A549 (cell line): ENCODE measurements at regions not wholly inside any gene's neighbourhood (a gene's known extent, or its start where the extent isn't known, plus 50 kb on each side); places are given as distances from the start of the nearest gene placed in this dataset.
"Not testable (repeated sequence)": the region's sequence is repeated elsewhere in the genome, so short reads cannot be mapped to it uniquely, and the experiment has no call there.

ENCODE experiments used
- ATAC-seq, 2 experiments: fragments of 200-7000 bp in 1 of 2; fragments of >200 bp in 1 of 2; cut with Nextera tagmentation in 1 of 2; cut with Tn5 transposase in 1 of 2; 3 replicates each; pipeline versions ENCODE4 v1.8.0 to v1.9.1; 2018 to 2020; ENCODE audit warnings: mild to moderate bottlenecking in 1 of 2, moderate library complexity in 1 of 2
- CTCF ChIA-PET: fragments of 300-600 bp; sonication (Branson Sonifier 250); formaldehyde crosslinking; extraction: SDS; loops from one replicate; lab custom pipeline; 2021; ENCODE audit warnings: antibody characterized with exemption, inconsistent platforms; lab: Yijun Ruan, JAX
- POLR2A ChIA-PET: fragments of 350-600 bp; formaldehyde crosslinking; extraction: SDS; loops from one replicate; lab custom pipeline; 2021; ENCODE audit warnings: antibody characterized with exemption, inconsistent platforms; lab: Yijun Ruan, JAX
- DNase-seq, 2 experiments: peaks; one replicate each; pipeline versions ENCODE4 v3.0.0 to v3.0.0-alpha.2; 2011 to 2016; ENCODE audit warnings: low read depth in 1 of 2, low spot score in 1 of 2
- FAIRE-seq: peaks from 2 replicates; lab custom pipeline; 2011; peaks lifted over from hg19 to GRCh38; lab: Jason Lieb, UNC
- H3K27ac ChIP-seq, 2 experiments: fragments of >200 bp; sonication (Bioruptor Twin); formaldehyde crosslinking; 3 replicates each; pipeline ENCODE4 v1.5.1; 2016 to 2017
- H3K4me1 ChIP-seq: fragments of >200 bp; sonication (Bioruptor Twin); formaldehyde crosslinking; 3 replicates; pipeline ENCODE4 v1.6.1; 2016
- H3K4me2 ChIP-seq: fragments of >200 bp; sonication (Bioruptor Twin); formaldehyde crosslinking; 3 replicates; pipeline ENCODE4 v1.6.1; 2016
- H3K4me3 ChIP-seq: fragments of >200 bp; sonication (Bioruptor Twin); formaldehyde crosslinking; 3 replicates; pipeline ENCODE4 v1.5.1; 2016
- H3K9me3 ChIP-seq: fragments of >200 bp; sonication (Bioruptor Twin); formaldehyde crosslinking; 3 replicates; pipeline ENCODE4 v1.6.1; 2016
- CEBPB ChIP-seq, 2 experiments: fragments of >200 bp in 1 of 2; sonication (Bioruptor Twin) in 1 of 2; formaldehyde crosslinking in 1 of 2; IDR thresholded peaks; 2 replicates each; pipeline ENCODE4 v1.6.1; 2012 to 2016
- CHD2 ChIP-seq: fragments of 150-350 bp; IDR thresholded peaks from 2 replicates; pipeline ENCODE4 v1.6.1; 2014; ENCODE audit warnings: low read length; ENCODE audit not compliant: partially characterized antibody
- CHD4 ChIP-seq: fragments of 200-600 bp; sonication (generic); IDR thresholded peaks from 2 replicates; pipeline ENCODE4 v1.6.1; 2016; ENCODE audit warnings: antibody characterized with exemption, mild to moderate bottlenecking, borderline replicate concordance
- EHF ChIP-seq: fragments of 250-450 bp; sonication (Bioruptor Pico); IDR thresholded peaks from 2 replicates; pipeline ENCODE4 v1.5.0; 2020; ENCODE audit warnings: mild to moderate bottlenecking
- EHMT2 ChIP-seq: fragments of 200-600 bp; sonication (generic); IDR thresholded peaks from 2 replicates; pipeline ENCODE4 v1.6.1; 2016; ENCODE audit warnings: antibody characterized with exemption, low read depth, mild to moderate bottlenecking, moderate library complexity
- ELK1 ChIP-seq: fragments of 150-350 bp; IDR thresholded peaks from 2 replicates; pipeline ENCODE4 v1.6.1; 2014; ENCODE audit warnings: low read depth, mild to moderate bottlenecking, low read length
- EP300 ChIP-seq, 2 experiments: fragments of >200 bp; sonication (Bioruptor Twin); formaldehyde crosslinking; IDR thresholded peaks; 2 replicates in 1 of 2; 3 replicates in 1 of 2; pipeline ENCODE4 v1.6.1; 2016 to 2017
- ESRRA ChIP-seq: fragments of 150-350 bp; IDR thresholded peaks from 2 replicates; pipeline ENCODE4 v1.6.1; 2014; ENCODE audit warnings: mild to moderate bottlenecking, low read length, borderline replicate concordance
- FOSB ChIP-seq: fragments of 250-450 bp; sonication (Bioruptor Pico); IDR thresholded peaks from 2 replicates; pipeline ENCODE4 v1.5.0; 2020; ENCODE audit warnings: mild to moderate bottlenecking, moderate library complexity
- HEYL ChIP-seq: fragments of 250-450 bp; sonication (Bioruptor Pico); IDR thresholded peaks from 2 replicates; pipeline ENCODE4 v1.8.0; 2021; ENCODE audit warnings: mild to moderate bottlenecking, moderate library complexity
- HOXA7 ChIP-seq: fragments of 250-450 bp; sonication (Bioruptor Pico); IDR thresholded peaks from 2 replicates; pipeline ENCODE4 v1.5.0; 2020; ENCODE audit warnings: mild to moderate bottlenecking, moderate library complexity
- HOXB5 ChIP-seq: fragments of 250-450 bp; sonication (Bioruptor Pico); IDR thresholded peaks from 2 replicates; pipeline ENCODE4 v1.5.0; 2020; ENCODE audit warnings: mild to moderate bottlenecking, moderate library complexity
- KDM1A ChIP-seq: fragments of 200-600 bp; sonication (generic); IDR thresholded peaks from 2 replicates; pipeline ENCODE4 v1.6.1; 2016; ENCODE audit warnings: low read depth, mild to moderate bottlenecking
- MAZ ChIP-seq: fragments of 150-350 bp; IDR thresholded peaks from 2 replicates; pipeline ENCODE4 v1.6.1; 2014; ENCODE audit warnings: antibody characterized with exemption, low read depth, low read length, borderline replicate concordance
- NR3C1 ChIP-seq: fragments of >200 bp; sonication (Bioruptor Twin); formaldehyde crosslinking; IDR thresholded peaks from 3 replicates; pipeline ENCODE4 v1.6.1; 2017
- PHF8 ChIP-seq: fragments of 200-600 bp; sonication (generic); IDR thresholded peaks from 2 replicates; pipeline ENCODE4 v1.6.1; 2016; ENCODE audit warnings: low read depth, mild to moderate bottlenecking, antibody characterized with exemption, moderate library complexity, borderline replicate concordance
- RAD21 ChIP-seq, 2 experiments: fragments of >200 bp in 1 of 2; sonication (Bioruptor Twin) in 1 of 2; formaldehyde crosslinking in 1 of 2; IDR thresholded peaks in 1 of 2; conservative IDR thresholded peaks in 1 of 2; 2 replicates in 1 of 2; 3 replicates in 1 of 2; pipeline ENCODE4 v1.6.1; 2012 to 2018; ENCODE audit warnings: inconsistent platforms in 1 of 2
- RARB ChIP-seq: fragments of 250-450 bp; sonication (Bioruptor Pico); IDR thresholded peaks from 2 replicates; pipeline ENCODE4 v1.8.0; 2021; ENCODE audit warnings: mild to moderate bottlenecking, moderate library complexity
- RCOR1 ChIP-seq: fragments of 150-350 bp; IDR thresholded peaks from 2 replicates; pipeline ENCODE4 v1.6.1; 2014; ENCODE audit warnings: antibody characterized with exemption, low read length, low read depth
- WGBS: methylation state at CpG from one replicate; pipeline ENCODE4 v1.1.6; 2017; ENCODE audit errors: missing lambda C conversion rate; 5-methylcytosine and 5-hydroxymethylcytosine counted together
- TF ChIP-seq, protein P1 (sequence below): fragments of 250-450 bp; sonication (Bioruptor Pico); IDR thresholded peaks from 2 replicates; pipeline ENCODE4 v1.5.0; 2021; ENCODE audit warnings: mild to moderate bottlenecking, moderate library complexity, borderline replicate concordance
- TF ChIP-seq, protein P2 (sequence below): fragments of >200 bp; sonication (Bioruptor Twin); formaldehyde crosslinking; IDR thresholded peaks from 3 replicates; pipeline ENCODE4 v1.5.1; 2016
- TF ChIP-seq, protein P3 (sequence below): IDR thresholded peaks from 2 replicates; pipeline ENCODE4 v1.6.1; 2012
- TF ChIP-seq, protein P4 (sequence below): IDR thresholded peaks from 2 replicates; pipeline ENCODE4 v1.6.1; 2012; ENCODE audit warnings: low read depth, borderline replicate concordance

GRCh38 chr4:19024047-19024446 lies 1002.5 kb upstream of the LCORL start:
- no peak overlapping the region for H3K27ac ChIP-seq
- no peaks in the 10 kb centered on the region for H3K9me3 ChIP-seq
- no peak for ATAC-seq
- no peak overlapping the region for H3K4me2 ChIP-seq
- no peak for FAIRE-seq
- H3K4me1 ChIP-seq: no peaks in the 10 kb centered on the region
- no peak overlapping the region for H3K4me3 ChIP-seq
- no peak for DNase-seq
- POLR2A ChIA-PET: no interaction called here
- TF ChIP-seq CHD4 (no peak), MAZ (no peak), NR3C1 (no peak), FOSB (CRISPR knock-in tag) (no peak), HOXA7 (CRISPR knock-in tag) (no peak), KDM1A (no peak)
- CTCF ChIA-PET: no interaction called here
- 6% methylated on average over 8 of the region's 8 CpGs for WGBS

GRCh38 chr4:19021617-19022016 lies 1000.1 kb upstream of the LCORL start:
- H3K4me1 ChIP-seq: no peaks in the 10 kb centered on the region
- CTCF ChIA-PET: no interaction called here
- no peak for FAIRE-seq

DNA sequence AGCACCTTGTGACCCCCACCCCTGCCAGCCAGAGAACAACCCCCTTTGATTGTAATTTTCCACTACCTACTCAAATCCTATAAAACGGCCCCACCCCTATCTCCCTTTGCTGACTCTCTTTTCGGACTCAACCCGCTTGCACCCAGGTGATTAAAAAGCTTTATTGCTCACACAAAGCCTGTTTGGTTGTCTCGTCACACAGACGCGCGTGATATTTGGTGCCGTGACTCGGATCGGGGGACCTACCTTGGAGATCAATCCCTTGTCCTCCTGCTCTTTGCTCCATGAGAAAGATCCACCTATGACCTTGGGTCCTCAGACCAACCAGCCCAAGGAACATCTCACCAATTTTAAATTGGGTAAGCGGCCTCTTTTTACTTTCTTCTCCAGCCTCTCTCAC lies 995.0 kb upstream of the LCORL start:
- H3K4me2 ChIP-seq, DNase-seq, H3K9me3 ChIP-seq, CTCF ChIA-PET, ATAC-seq, POLR2A ChIA-PET, H3K4me1 ChIP-seq, H3K4me3 ChIP-seq, FAIRE-seq, H3K27ac ChIP-seq: not testable (repeated sequence)
- WGBS: 41% methylated on average over 11 of the region's 11 CpGs

More at GRCh38 chr4:19021617-19022016, 1000.1 kb upstream of the LCORL start:
- no peaks in the 10 kb centered on the region; the same call in 2 of the 3 replicates for H3K9me3 ChIP-seq
- H3K4me2 ChIP-seq: no peak overlapping the region
- ATAC-seq (no peak), DNase-seq (no peak)
- no peak for TF ChIP-seq HEYL (CRISPR knock-in tag)
- TF ChIP-seq NR3C1: no peak
- no peak for TF ChIP-seq CHD4
- no peak for TF ChIP-seq CEBPB (IDR thresholded peaks at IDR 0.05)
- no peak for TF ChIP-seq RCOR1
- no peak for TF ChIP-seq PHF8
- TF ChIP-seq, protein P1, sequence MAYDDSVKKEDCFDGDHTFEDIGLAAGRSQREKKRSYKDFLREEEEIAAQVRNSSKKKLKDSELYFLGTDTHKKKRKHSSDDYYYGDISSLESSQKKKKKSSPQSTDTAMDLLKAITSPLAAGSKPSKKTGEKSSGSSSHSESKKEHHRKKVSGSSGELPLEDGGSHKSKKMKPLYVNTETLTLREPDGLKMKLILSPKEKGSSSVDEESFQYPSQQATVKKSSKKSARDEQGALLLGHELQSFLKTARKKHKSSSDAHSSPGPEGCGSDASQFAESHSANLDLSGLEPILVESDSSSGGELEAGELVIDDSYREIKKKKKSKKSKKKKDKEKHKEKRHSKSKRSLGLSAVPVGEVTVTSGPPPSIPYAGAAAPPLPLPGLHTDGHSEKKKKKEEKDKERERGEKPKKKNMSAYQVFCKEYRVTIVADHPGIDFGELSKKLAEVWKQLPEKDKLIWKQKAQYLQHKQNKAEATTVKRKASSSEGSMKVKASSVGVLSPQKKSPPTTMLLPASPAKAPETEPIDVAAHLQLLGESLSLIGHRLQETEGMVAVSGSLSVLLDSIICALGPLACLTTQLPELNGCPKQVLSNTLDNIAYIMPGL (CRISPR knock-in tag): no peak
- no peak for TF ChIP-seq EHMT2
- no peak for TF ChIP-seq ESRRA
- TF ChIP-seq ELK1: no peak
- no peak for TF ChIP-seq HOXB5
- no peak for TF ChIP-seq EP300 (IDR thresholded peaks at IDR 0.05)
- TF ChIP-seq, protein P2, sequence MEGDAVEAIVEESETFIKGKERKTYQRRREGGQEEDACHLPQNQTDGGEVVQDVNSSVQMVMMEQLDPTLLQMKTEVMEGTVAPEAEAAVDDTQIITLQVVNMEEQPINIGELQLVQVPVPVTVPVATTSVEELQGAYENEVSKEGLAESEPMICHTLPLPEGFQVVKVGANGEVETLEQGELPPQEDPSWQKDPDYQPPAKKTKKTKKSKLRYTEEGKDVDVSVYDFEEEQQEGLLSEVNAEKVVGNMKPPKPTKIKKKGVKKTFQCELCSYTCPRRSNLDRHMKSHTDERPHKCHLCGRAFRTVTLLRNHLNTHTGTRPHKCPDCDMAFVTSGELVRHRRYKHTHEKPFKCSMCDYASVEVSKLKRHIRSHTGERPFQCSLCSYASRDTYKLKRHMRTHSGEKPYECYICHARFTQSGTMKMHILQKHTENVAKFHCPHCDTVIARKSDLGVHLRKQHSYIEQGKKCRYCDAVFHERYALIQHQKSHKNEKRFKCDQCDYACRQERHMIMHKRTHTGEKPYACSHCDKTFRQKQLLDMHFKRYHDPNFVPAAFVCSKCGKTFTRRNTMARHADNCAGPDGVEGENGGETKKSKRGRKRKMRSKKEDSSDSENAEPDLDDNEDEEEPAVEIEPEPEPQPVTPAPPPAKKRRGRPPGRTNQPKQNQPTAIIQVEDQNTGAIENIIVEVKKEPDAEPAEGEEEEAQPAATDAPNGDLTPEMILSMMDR: no peak
- TF ChIP-seq RAD21 (conservative IDR thresholded peaks at IDR 0.05 in 1 of 2, IDR thresholded peaks at IDR 0.05 in 1 of 2): no peak
- TF ChIP-seq CHD2: no peak
- TF ChIP-seq, protein P3, sequence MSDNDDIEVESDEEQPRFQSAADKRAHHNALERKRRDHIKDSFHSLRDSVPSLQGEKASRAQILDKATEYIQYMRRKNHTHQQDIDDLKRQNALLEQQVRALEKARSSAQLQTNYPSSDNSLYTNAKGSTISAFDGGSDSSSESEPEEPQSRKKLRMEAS: no peak
- TF ChIP-seq, protein P4, sequence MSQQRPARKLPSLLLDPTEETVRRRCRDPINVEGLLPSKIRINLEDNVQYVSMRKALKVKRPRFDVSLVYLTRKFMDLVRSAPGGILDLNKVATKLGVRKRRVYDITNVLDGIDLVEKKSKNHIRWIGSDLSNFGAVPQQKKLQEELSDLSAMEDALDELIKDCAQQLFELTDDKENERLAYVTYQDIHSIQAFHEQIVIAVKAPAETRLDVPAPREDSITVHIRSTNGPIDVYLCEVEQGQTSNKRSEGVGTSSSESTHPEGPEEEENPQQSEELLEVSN: no peak
- no peak for TF ChIP-seq RARB
- TF ChIP-seq EHF (CRISPR knock-in tag): no peak
- H3K4me3 ChIP-seq: no peak overlapping the region
- POLR2A ChIA-PET: no interaction called here
- no peak overlapping the region for H3K27ac ChIP-seq
